ENCODE measurements at regions not wholly inside any gene's neighbourhood (a gene's known extent, or its start where the extent isn't known, plus 50 kb on each side); places are given as distances from the start of the nearest gene placed in this dataset.

DNA sequence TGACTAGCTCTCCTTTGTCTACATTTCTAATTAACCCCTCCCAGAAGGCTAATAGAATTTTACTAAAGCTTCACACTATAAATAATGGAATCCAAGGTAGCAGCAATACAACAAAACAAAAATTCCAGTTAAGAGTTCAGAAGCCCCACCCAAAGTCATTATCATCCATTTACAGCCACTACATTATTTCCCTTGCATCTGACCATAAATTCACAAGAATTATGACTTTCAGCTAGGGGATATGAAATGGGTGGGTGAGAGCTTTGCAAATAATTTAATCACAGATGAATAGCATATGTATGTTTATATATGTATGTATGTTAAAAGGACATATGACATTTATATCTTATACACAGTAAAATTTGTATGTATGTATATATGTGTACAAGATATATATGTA lies 65.3 kb upstream of the PTGDR start:
- TF ChIP-seq CTCF (IDR thresholded peaks at IDR 0.05; ENCODE audit: extremely low read depth, insufficient read depth, missing control alignments), result no peak
- DNase-seq (ENCODE audit: low spot score), result no peak
- in situ Hi-C loops (cut with MboI; ENCODE audit: low pct_unique_long_range_greater_than_20kb, low sequenced_read_pairs, unreplicated experiment), result no loop called here

DNA sequence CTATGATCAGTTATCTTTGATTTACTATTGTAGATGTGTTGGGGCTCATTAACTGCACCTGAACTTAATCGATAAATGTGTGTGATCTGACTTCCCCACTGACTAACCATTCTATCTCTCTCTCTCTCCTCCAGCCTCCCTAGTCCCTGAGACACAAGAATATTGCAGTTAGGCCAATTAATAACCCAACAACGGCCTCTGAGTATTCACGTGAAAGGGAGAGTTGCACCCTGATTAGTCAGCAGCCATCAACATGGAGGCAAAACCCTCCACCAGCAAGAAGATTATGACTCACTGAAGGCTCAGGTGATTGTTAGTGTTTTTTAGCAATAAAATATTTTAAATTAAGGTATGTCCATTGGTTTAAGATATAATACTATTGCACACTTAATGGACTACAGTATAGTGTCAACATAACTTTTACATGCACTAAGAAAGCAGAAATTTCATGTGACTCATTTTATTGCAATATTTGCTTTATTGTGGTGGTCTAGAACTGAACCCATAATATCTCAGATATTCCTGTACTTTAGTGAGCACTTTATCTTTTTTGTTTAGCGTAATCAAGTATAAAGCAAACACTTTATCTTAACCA lies 77.1 kb upstream of the PTGDR start:
- DNase-seq (ENCODE audit: low spot score), result no peak
- no peak for TF ChIP-seq CTCF (IDR thresholded peaks at IDR 0.05; ENCODE audit: extremely low read depth, insufficient read depth, missing control alignments)
- in situ Hi-C loops (cut with MboI; ENCODE audit: low pct_unique_long_range_greater_than_20kb, low sequenced_read_pairs, unreplicated experiment), result no loop called here

GRCh38 chr14:52189325-52189724 lies 78.2 kb upstream of the PTGDR start:
- no peak for TF ChIP-seq CTCF (IDR thresholded peaks at IDR 0.05; ENCODE audit: extremely low read depth, insufficient read depth, missing control alignments)
- in situ Hi-C loops (cut with MboI; ENCODE audit: low pct_unique_long_range_greater_than_20kb, low sequenced_read_pairs, unreplicated experiment), result no loop called here
- DNase-seq (ENCODE audit: low spot score), result no peak

GRCh38 chr14:52188381-52188780 lies 79.1 kb upstream of the PTGDR start:
- no peak for TF ChIP-seq CTCF (IDR thresholded peaks at IDR 0.05; ENCODE audit: extremely low read depth, insufficient read depth, missing control alignments)
- no peak for DNase-seq (ENCODE audit: low spot score)
- in situ Hi-C loops (cut with MboI; ENCODE audit: low pct_unique_long_range_greater_than_20kb, low sequenced_read_pairs, unreplicated experiment), result no loop called here

- TF ChIP-seq CTCF (IDR thresholded peaks at IDR 0.05; ENCODE audit: extremely low read depth, insufficient read depth, missing control alignments), result no peak
- DNase-seq (ENCODE audit: low spot score), result no peak
- in situ Hi-C loops (cut with MboI; ENCODE audit: low pct_unique_long_range_greater_than_20kb, low sequenced_read_pairs, unreplicated experiment), result no loop called here
These were observed 82.3 kb upstream of the PTGDR start for GRCh38 chr14:52185178-52185577.

GRCh38 chr14:52182853-52183252 lies 84.6 kb upstream of the PTGDR start:
- DNase-seq (ENCODE audit: low spot score), result no peak
- no peak for TF ChIP-seq CTCF (IDR thresholded peaks at IDR 0.05; ENCODE audit: extremely low read depth, insufficient read depth, missing control alignments)
- in situ Hi-C loops (cut with MboI; ENCODE audit: low pct_unique_long_range_greater_than_20kb, low sequenced_read_pairs, unreplicated experiment), result no loop called here
